ENCODE measurements at regions not wholly inside any gene's neighbourhood (a gene's known extent, or its start where the extent isn't known, plus 50 kb on each side); places are given as distances from the start of the nearest gene placed in this dataset.

GRCh38 chr1:195236991-195237889, 1371.0 kb downstream of the KCNT2 start:
- no peak overlapping the region for H2AFZ ChIP-seq (ENCODE audit: low read depth, low read length)
- no peak overlapping the region for H3K9ac ChIP-seq (ENCODE audit: insufficient read depth in 1 of 2, low read depth in 2 of 2, low read length in 2 of 2)
- H4K20me1 ChIP-seq (replicated peaks; ENCODE audit: control insufficient read depth, insufficient read depth, low read length), result no peaks in the 10 kb centered on the region
- no peak for TF ChIP-seq ELF1 (tag; IDR thresholded peaks at IDR 0.05)
- ATAC-seq, result no peak
- H3K27me3 ChIP-seq (ENCODE audit: control insufficient read depth in 2 of 2, insufficient read depth in 2 of 2, low read length in 2 of 2), result no peaks in the 10 kb centered on the region
- no peak overlapping the region for H3K27ac ChIP-seq (ENCODE audit: extremely low read depth, low read depth, low read length)
- H3K36me3 ChIP-seq (ENCODE audit: control insufficient read depth, insufficient read depth, low read length), result no peaks in the 10 kb centered on the region
- no peak overlapping the region for H3K4me2 ChIP-seq (ENCODE audit: insufficient read depth, low read length)
- no peaks in the 10 kb centered on the region for H3K79me2 ChIP-seq (ENCODE audit: control insufficient read depth, insufficient read depth, low read length)
- no peaks in the 10 kb centered on the region; the same call in 1 of the 2 replicates for H3K9me3 ChIP-seq (replicated peaks; ENCODE audit: control insufficient read depth, insufficient read depth, low read depth, low read length)
- ChIA-PET POLR2A (no interaction called here), CTCF (ENCODE audit: low intra/inter-chr PET ratio) (no interaction called here)
- 1% methylated on average over 7 of the region's 7 CpGs for WGBS (ENCODE audit: insufficient coverage, low coverage, missing lambda C conversion rate)
- intact Hi-C loops (cut with micrococcal nuclease), result no loop called here
- BruUV-seq (replicated peaks), result no TSS peak
- H3K4me3 ChIP-seq, result no peak overlapping the region
- in situ Hi-C loops (cut with MboI), result no loop called here
- FAIRE-seq, result no peak
- no peaks in the 10 kb centered on the region for H3K4me1 ChIP-seq (replicated peaks in 1 of 2; ENCODE audit: control insufficient read depth in 2 of 2, insufficient read depth in 2 of 2, low read length in 2 of 2)
- DNase-seq (ENCODE audit: extremely low read depth in 1 of 4, low spot score in 3 of 4), result no peak
- no peaks in the 10 kb centered on the region for H3K9me1 ChIP-seq (ENCODE audit: control insufficient read depth, insufficient read depth, low read length)

GRCh38 chr1:195218428-195219212, 1389.6 kb downstream of the KCNT2 start:
- ChIA-PET POLR2A (no interaction called here), CTCF (ENCODE audit: low intra/inter-chr PET ratio) (no interaction called here)
- Histone ChIP-seq H2AFZ (ENCODE audit: low read depth, low read length) (no peak overlapping the region), H3K4me3 (no peak overlapping the region), H3K4me1 (replicated peaks in 1 of 2; ENCODE audit: control insufficient read depth in 2 of 2, insufficient read depth in 2 of 2, low read length in 2 of 2) (no peaks in the 10 kb centered on the region), H3K9ac (ENCODE audit: insufficient read depth in 1 of 2, low read depth in 2 of 2, low read length in 2 of 2) (no peak overlapping the region), H3K4me2 (ENCODE audit: insufficient read depth, low read length) (no peak overlapping the region), H4K20me1 (replicated peaks; ENCODE audit: control insufficient read depth, insufficient read depth, low read length) (no peaks in the 10 kb centered on the region), H3K27ac (ENCODE audit: extremely low read depth, low read depth, low read length) (no peak overlapping the region), H3K9me3 (replicated peaks; ENCODE audit: control insufficient read depth, insufficient read depth, low read depth, low read length) (peaks cover 6% of the 10 kb centered on the region), H3K27me3 (ENCODE audit: control insufficient read depth in 2 of 2, insufficient read depth in 2 of 2, low read length in 2 of 2) (no peaks in the 10 kb centered on the region), H3K79me2 (ENCODE audit: control insufficient read depth, insufficient read depth, low read length) (no peaks in the 10 kb centered on the region), H3K36me3 (ENCODE audit: control insufficient read depth, insufficient read depth, low read length) (no peaks in the 10 kb centered on the region), H3K9me1 (ENCODE audit: control insufficient read depth, insufficient read depth, low read length) (no peaks in the 10 kb centered on the region)
- FAIRE-seq (no peak), ATAC-seq (no peak), DNase-seq (ENCODE audit: extremely low read depth in 1 of 4, low spot score in 3 of 4) (no peak)
- intact Hi-C loops (cut with micrococcal nuclease), result no loop called here
- WGBS (ENCODE audit: insufficient coverage, low coverage, missing lambda C conversion rate), result 2% methylated on average over 22 of the region's 22 CpGs
- in situ Hi-C loops (cut with MboI), result no loop called here
- BruUV-seq (replicated peaks), result no TSS peak
- TF ChIP-seq ZNF449 (CRISPR knock-in tag; IDR thresholded peaks at IDR 0.05) (no peak), DDX20 (tag; IDR thresholded peaks at IDR 0.05; ENCODE audit: low read depth) (no peak), RBM34 (IDR thresholded peaks at IDR 0.05; ENCODE audit: borderline replicate concordance, insufficient read depth, low read length) (no peak), ZNF324 (CRISPR knock-in tag; IDR thresholded peaks at IDR 0.05) (no peak), FUS (optimal IDR thresholded peaks at IDR 0.05; ENCODE audit: low read depth, low read length) (no peak), ZFP1 (CRISPR knock-in tag; IDR thresholded peaks at IDR 0.05) (no peak), ETS1 (conservative IDR thresholded peaks at IDR 0.05; ENCODE audit: control insufficient read depth, low read depth, low read length) (no peak), IRF1 (CRISPR knock-in tag; IDR thresholded peaks at IDR 0.05; ENCODE audit: borderline replicate concordance) (no peak), MECOM (CRISPR knock-in tag; IDR thresholded peaks at IDR 0.05) (no peak)

All from K562 (cell line).